Tibial nerve (tissue), 4 donors: ENCODE measurements at regions not wholly inside any gene's neighbourhood (a gene's known extent, or its start where the extent isn't known, plus 50 kb on each side); places are given as distances from the start of the nearest gene placed in this dataset.

ENCODE experiments used
- EP300 ChIP-seq, 2 donors: sonication (generic); formaldehyde crosslinking; IDR thresholded peaks; one replicate each; pipeline ENCODE4 v1.6.1; 2017; ENCODE audit warnings: antibody characterized with exemption in 2 of 2, mild to moderate bottlenecking in 1 of 2
- POLR2A ChIP-seq, 2 donors: fragments of 450-650 bp; IDR thresholded peaks; one replicate each; pipeline ENCODE4 v1.6.1; 2017; ENCODE audit warnings: antibody characterized with exemption in 2 of 2, mild to moderate bottlenecking in 2 of 2, moderate library complexity in 2 of 2
- TF ChIP-seq, protein P1 (sequence below), 5 experiments: fragments of 200-600 bp in 3 of 5; fragments of 450-650 bp in 2 of 5; sonication (generic) in 3 of 5; IDR thresholded peaks; one replicate each; pipeline ENCODE4 v1.5.1; 2016 to 2019; ENCODE audit warnings: antibody characterized with exemption in 5 of 5, mild to moderate bottlenecking in 3 of 5, moderate library complexity in 2 of 5

DNA sequence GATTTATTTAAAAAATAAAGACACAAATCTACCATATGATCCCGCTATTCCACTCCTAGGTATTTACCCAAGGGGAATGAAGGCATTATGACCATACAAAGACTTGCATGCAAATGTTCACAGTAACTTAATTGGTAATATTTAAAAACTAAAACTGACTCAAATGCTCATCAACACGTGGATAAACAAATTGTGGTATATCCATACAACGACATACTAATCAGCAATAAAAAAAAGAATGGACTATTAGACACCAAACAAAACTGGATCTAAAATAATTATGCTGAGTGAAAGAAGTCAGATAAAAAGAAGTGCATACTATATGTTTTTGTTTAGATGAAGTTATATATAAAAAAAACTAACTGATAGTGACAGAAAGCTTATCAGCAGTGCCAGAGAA lies 428.3 kb downstream of the ZEB2 start:
- TF ChIP-seq, protein P1, sequence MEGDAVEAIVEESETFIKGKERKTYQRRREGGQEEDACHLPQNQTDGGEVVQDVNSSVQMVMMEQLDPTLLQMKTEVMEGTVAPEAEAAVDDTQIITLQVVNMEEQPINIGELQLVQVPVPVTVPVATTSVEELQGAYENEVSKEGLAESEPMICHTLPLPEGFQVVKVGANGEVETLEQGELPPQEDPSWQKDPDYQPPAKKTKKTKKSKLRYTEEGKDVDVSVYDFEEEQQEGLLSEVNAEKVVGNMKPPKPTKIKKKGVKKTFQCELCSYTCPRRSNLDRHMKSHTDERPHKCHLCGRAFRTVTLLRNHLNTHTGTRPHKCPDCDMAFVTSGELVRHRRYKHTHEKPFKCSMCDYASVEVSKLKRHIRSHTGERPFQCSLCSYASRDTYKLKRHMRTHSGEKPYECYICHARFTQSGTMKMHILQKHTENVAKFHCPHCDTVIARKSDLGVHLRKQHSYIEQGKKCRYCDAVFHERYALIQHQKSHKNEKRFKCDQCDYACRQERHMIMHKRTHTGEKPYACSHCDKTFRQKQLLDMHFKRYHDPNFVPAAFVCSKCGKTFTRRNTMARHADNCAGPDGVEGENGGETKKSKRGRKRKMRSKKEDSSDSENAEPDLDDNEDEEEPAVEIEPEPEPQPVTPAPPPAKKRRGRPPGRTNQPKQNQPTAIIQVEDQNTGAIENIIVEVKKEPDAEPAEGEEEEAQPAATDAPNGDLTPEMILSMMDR (IDR thresholded peaks at IDR 0.05), result no peak
- TF ChIP-seq EP300 (IDR thresholded peaks at IDR 0.05) (no peak), POLR2A (IDR thresholded peaks at IDR 0.05) (no peak)
